ENCODE measurements at regions not wholly inside any gene's neighbourhood (a gene's known extent, or its start where the extent isn't known, plus 50 kb on each side); places are given as distances from the start of the nearest gene placed in this dataset.

GRCh38 chr1:67614511-67614934, 70.5 kb upstream of the GADD45A start:
- DNase-seq (ENCODE audit: low read depth in 2 of 2): no peak

DNA sequence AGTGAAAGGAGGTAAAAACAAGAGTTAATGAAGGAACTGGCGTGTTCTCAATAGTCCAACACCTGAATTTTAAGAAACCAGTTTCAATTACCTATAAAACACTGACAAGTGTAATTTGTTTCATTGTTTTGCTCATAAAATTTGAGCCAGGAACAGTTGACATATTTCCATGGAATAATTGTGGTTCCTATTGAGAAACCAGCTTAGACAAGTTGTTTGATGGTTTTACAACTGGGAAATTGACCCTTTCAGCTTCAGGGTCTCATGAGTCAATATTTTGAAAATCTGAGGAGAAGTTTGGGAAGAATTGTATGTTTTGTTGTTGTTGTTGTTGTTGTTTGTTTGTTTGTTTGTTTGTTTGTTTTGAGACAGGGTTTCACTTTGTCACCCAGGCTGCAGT, 69.1 kb upstream of the GADD45A start:
- no peak for DNase-seq (ENCODE audit: low read depth in 2 of 2)

- no peak for DNase-seq (ENCODE audit: low read depth in 2 of 2)
Observed at GRCh38 chr1:67616394-67616985, 68.5 kb upstream of the GADD45A start.

DNA sequence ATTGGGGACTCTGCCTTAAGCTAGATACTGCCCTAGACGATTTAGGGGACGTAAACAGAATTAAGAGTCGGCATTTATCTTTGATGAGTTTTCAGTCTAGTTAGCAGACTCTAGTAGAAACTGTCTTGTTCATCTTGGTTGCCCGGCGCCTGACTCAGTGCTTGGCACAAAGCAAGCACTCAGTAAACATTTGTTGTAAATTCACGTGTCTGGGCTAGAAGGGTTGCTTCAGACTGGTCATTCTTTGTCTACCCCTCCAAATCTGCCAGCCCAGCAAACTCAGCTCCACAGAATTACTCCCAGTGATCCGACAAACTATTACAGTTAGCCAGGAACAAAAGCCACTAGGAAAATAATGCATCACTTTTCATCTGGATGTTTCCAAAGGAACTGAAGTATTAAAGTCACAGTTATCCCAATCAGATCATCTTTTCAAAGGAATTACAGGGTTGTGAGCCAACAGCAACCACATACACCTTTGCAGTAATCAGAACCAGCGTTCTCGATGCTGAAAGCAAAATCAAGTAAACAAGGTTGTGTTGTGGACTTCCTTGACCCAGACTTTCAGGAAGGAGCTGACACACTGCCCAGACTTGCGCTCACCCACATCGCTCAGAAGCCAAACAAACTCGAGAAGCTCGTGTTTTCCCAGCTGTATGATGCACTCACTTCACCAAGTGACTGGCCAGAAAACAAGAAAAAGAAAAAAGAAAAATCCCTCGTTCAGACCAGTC, 66.5 kb upstream of the GADD45A start:
- no peak for DNase-seq (ENCODE audit: low read depth in 2 of 2)

DNA sequence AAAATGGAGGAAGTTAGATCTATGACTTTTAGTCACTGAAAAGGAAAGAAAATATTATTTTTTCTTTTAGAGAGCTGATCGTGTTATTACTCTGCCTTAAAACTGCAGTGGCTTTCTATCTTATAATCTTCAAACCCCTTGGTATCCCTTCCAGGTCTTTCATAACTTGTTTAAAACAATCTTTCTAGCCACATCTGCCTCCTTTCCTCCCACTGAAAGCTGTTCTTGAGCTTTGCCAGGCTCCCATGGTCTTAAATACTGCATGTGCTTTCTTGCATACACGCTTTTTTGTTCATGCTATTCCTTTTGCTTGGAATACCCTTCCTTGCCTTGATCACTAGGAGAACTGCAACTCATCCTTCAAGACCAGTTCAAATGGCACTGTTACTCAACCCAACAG, 65.9 kb upstream of the GADD45A start:
- DNase-seq (ENCODE audit: low read depth in 2 of 2): no peak

DNA sequence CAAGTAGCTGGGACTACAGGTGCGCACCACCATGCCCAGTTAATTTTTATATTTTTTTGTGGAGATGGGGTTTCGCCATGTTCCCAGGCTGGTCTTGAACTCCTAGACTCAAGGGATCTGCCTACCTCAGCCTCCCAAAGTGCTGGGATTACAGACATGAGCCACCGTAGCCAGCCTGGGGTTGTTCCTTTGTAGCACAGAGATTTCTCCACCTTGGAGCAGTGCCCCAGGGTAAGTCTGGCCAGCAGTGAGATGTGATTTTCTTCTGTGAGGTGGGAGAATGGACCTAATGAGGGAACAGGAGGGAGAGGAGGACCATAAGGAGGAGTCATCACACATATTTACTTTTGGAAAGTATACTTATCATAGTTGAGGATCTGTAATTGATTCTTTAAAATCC, 61.1 kb upstream of the GADD45A start:
- no peak for DNase-seq (ENCODE audit: low read depth in 2 of 2)

DNA sequence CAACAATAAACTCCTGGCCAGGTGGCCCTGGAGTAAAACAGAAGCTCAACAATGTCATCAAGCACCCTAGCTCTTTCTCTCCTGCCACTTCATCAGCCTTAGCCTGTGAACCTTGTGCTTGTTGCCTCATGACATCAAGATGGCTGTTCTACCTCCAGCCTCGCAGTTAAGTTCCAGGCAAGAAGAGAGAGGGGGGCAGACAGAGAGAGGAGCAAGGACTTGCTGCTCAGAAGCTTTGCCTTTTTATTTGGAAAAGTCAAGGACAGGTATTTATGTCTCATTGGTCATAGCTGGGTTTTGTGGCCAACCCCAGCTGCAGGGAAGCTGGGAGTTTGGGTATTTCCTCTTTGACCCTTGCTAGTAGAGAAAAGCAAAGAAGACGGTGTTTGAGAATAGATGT, 60.3 kb upstream of the GADD45A start:
- no peak for DNase-seq (ENCODE audit: low read depth in 2 of 2)

DNA sequence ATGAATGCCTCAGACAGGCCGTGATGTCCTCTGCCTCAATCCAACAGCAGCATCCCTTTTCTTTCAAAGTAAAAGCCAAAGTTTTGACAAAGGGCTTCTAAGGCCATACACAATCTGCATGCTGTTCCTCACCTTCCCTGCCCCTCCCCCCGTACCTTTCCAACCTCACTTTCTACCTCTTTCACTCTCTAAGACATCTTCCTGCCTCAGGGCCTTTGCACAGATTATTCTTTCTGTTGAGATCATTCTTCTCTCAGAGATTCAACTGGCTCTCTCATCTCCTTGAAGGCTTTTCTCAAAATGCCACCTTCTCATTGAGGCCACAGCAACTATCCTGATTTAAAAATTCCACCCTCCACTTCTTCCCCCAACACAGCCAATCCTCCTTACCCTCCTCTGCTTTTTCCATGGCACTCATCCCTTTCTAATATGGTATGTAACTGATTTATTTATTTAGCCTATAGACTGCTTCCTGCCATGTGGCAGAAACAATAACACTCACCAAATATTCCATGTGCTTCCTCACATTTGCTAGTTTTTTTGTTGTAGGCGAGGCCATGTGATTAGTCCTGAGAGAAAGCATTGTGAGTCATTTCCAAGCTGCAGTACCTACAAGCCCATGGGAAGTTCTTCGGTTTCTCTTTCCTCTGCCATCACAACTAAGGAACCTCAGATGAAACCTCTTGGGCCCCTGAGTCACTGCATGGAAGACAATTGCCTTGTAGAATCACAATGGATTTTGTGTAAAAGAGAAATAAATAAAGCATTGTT, 58.7 kb upstream of the GADD45A start:
- no peak for DNase-seq (ENCODE audit: low read depth in 2 of 2)

DNA sequence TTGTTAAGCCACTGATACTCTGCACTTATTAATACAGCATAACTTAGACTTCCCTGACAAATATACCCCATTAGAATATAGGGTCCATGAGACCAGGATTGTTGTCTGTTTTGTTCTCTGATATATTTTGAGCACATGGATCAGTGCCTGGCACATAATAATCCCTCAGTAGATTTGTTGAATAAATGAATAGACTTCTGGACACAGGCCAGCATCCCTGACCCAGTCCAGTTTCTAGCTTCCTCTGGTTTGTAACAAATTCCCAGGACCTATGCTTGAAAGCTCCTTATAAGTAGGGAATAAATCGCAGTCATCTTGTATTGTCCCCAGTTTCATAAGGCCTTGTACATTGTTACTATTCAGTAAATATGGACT, 58.2 kb upstream of the GADD45A start:
- DNase-seq (ENCODE audit: low read depth in 2 of 2): no peak

GRCh38 chr1:67627336-67627735, 57.7 kb upstream of the GADD45A start:
- DNase-seq (ENCODE audit: low read depth in 2 of 2): no peak

DNA sequence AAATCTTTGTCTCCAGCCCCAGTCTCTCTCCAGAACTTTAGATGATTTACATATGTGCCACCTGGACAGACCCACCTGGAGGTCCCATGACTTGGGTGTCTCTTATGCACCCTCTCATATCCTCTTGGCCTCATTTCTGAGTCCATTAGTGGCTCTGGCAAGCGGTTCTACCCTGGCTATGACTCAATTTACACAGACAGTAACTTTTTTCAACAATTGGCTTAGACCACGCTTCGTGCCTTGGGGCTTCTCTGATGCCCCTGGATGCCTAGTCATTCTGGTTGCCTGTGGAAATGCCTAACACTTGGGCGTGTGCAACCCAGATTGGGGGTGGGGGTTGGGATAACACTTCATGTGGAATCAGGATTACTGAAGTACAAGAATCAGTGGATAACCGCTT, 57.1 kb upstream of the GADD45A start:
- no peak for DNase-seq (ENCODE audit: low read depth in 2 of 2)

DNA sequence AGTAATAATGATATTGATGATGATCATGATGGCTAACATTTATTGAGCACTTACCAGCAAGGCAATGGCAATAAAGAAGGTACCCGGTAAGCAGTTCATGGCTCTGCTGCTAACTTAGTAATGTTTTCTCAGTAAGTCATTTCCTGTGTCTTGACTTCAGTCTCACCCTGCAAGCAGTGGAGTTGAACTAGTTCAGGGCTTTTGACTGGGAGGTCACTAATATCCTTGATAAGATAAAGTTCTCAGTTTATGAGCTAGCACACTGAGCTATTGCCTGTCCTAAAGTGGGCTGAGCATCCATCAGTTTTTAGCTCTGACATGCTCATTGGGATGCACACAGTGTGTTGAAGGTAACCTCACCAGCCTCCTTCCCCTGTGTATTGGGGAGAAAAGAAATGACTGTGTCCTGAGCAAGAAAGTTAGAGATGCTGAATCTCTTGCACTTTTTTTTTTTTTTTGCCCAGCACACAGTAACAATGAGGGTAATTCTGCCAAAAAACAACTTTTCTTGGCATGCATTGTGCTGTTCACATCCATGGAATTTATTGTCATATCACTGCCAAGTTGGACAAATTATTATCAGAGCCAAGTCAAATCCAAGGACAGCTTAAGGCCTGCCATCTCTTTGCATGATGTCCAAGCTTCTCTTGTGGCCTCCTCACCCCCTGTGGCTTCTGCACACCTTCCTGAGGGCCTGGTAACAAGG, 55.5 kb upstream of the GADD45A start:
- DNase-seq (ENCODE audit: low read depth in 2 of 2): no peak

- DNase-seq (ENCODE audit: low read depth in 2 of 2): no peak
Observed at GRCh38 chr1:67630438-67631045, 54.5 kb upstream of the GADD45A start.

DNA sequence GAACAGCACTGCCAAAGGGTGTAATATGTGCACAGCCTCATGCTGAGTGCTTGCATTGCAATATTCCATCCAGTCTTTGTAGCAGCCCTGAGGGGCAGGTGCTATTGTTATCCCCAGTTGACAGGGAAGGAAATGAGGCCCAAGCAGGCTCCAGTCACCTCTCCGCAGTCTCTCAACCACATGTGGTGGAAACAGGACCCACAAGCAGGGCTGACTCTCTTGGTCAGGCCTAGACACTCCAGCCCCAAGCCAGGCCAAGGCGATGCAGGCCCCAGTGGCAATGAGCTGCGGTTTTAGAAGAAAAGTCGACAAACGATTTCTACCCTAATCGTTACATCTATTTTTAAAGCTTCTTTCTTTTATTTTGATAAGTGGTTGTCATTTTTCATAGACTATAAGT, 52.6 kb upstream of the GADD45A start:
- no peak for DNase-seq (ENCODE audit: low read depth in 2 of 2)

GRCh38 chr1:67632811-67633655, 52.0 kb upstream of the GADD45A start:
- no peak for DNase-seq (ENCODE audit: low read depth in 2 of 2)

- DNase-seq (ENCODE audit: low read depth in 2 of 2): no peak
Observed at GRCh38 chr1:67634396-67634935, 50.5 kb upstream of the GADD45A start.

DNA sequence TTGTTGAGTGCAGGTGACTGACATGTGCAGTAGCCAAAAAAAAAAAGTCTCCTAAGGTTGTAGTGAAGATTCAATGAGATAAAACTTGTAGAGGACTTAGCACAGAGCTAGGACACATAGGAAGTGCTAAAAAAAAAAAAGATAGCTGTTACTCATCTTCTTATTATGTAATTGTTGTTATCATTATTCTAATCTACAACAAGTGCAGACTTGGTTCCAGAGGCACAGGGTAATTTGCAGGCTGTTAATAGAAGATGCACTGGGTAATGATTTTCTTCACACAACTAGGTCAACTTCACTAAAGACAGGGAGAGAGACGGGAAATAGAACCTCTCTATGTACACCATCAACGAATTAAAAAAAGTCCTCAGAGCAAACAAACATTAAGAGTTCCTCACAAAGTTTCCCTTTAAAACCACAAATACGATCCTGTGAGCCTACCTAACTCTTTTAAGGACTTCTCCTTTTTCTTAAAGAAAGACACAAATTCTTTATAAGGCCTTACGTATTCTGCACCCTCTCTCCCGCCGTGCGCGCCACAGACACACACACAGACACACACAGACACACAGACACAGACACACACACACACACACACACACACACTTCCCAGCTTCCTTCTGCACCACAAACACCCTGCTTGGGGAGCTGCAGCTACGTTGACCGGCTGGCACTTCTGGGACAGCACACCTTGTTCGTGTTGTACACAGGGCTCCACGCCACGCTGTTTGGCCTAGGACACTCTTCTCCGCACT, 49.8 kb upstream of the GADD45A start:
- no peak for DNase-seq (ENCODE audit: low read depth in 2 of 2)

Measured in stimulated activated CD8-positive, alpha-beta memory T cell treated with anti-CD3 and anti-CD28 coated beads, Interleukin-7, amount 100 ng/mL, for 1 hour (primary cell).